ENCODE measurements at regions not wholly inside any gene's neighbourhood (a gene's known extent, or its start where the extent isn't known, plus 50 kb on each side); places are given as distances from the start of the nearest gene placed in this dataset.

DNA sequence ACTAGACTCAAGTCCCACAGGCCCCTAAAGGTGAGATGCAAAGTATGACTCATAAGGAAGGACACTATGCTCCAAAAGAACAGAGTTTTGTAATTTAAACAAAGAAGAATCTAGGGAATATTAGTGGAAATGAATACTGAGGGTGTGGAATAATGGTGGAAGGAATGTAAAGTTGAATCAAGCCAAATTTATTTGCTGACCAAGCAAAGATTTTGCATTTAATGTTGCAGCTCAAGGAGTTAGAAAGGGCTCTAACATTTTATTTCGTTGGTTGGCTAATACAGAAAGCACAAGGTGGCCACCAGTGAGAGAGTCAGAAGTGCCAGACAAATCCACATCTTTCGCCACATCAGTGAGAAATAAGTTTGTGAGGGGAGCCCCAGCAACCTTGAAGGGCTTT is 550.3 kb downstream of the FOXG1 start:
- TF ChIP-seq RAD21 (IDR thresholded peaks at IDR 0.05; ENCODE audit: low read depth) = no peak
- TF ChIP-seq TAF1 (IDR thresholded peaks at IDR 0.05; ENCODE audit: low read depth) = no peak
- TF ChIP-seq, protein P1, sequence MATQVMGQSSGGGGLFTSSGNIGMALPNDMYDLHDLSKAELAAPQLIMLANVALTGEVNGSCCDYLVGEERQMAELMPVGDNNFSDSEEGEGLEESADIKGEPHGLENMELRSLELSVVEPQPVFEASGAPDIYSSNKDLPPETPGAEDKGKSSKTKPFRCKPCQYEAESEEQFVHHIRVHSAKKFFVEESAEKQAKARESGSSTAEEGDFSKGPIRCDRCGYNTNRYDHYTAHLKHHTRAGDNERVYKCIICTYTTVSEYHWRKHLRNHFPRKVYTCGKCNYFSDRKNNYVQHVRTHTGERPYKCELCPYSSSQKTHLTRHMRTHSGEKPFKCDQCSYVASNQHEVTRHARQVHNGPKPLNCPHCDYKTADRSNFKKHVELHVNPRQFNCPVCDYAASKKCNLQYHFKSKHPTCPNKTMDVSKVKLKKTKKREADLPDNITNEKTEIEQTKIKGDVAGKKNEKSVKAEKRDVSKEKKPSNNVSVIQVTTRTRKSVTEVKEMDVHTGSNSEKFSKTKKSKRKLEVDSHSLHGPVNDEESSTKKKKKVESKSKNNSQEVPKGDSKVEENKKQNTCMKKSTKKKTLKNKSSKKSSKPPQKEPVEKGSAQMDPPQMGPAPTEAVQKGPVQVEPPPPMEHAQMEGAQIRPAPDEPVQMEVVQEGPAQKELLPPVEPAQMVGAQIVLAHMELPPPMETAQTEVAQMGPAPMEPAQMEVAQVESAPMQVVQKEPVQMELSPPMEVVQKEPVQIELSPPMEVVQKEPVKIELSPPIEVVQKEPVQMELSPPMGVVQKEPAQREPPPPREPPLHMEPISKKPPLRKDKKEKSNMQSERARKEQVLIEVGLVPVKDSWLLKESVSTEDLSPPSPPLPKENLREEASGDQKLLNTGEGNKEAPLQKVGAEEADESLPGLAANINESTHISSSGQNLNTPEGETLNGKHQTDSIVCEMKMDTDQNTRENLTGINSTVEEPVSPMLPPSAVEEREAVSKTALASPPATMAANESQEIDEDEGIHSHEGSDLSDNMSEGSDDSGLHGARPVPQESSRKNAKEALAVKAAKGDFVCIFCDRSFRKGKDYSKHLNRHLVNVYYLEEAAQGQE (IDR thresholded peaks at IDR 0.05; ENCODE audit: low read depth) = no peak
- TF ChIP-seq, protein P2, sequence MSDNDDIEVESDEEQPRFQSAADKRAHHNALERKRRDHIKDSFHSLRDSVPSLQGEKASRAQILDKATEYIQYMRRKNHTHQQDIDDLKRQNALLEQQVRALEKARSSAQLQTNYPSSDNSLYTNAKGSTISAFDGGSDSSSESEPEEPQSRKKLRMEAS (IDR thresholded peaks at IDR 0.05) = no peak
- TF ChIP-seq EP300 (IDR thresholded peaks at IDR 0.05; ENCODE audit: borderline replicate concordance) = no peak
- TF ChIP-seq CEBPB (IDR thresholded peaks at IDR 0.05) = no peak
- no peak for TF ChIP-seq CREB1 (IDR thresholded peaks at IDR 0.05; ENCODE audit: low read depth)
- TF ChIP-seq, protein P3, sequence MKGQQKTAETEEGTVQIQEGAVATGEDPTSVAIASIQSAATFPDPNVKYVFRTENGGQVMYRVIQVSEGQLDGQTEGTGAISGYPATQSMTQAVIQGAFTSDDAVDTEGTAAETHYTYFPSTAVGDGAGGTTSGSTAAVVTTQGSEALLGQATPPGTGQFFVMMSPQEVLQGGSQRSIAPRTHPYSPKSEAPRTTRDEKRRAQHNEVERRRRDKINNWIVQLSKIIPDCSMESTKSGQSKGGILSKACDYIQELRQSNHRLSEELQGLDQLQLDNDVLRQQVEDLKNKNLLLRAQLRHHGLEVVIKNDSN (IDR thresholded peaks at IDR 0.05) = no peak
- no peak for TF ChIP-seq FOXM1 (IDR thresholded peaks at IDR 0.05; ENCODE audit: borderline replicate concordance, low read depth)
- TF ChIP-seq EGR1 (IDR thresholded peaks at IDR 0.05) = no peak
